DOHH2 (cell line): ENCODE measurements at regions not wholly inside any gene's neighbourhood (a gene's known extent, or its start where the extent isn't known, plus 50 kb on each side); places are given as distances from the start of the nearest gene placed in this dataset.

Experiments
- EZH2phosphoT487 ChIP-seq: fragments of 200-600 bp; sonication (generic); IDR thresholded peaks from 2 replicates; pipeline ENCODE4 v1.6.1; 2017; ENCODE audit warnings: borderline replicate concordance, mild to moderate bottlenecking, antibody characterized with exemption, low read length, moderate library complexity, mixed read lengths
- TF ChIP-seq, protein P1 (sequence below): fragments of 200-600 bp; sonication (generic); IDR thresholded peaks from one replicate; pipeline ENCODE4 v1.5.1; 2014; ENCODE audit warnings: antibody characterized with exemption, mild to moderate bottlenecking, low read depth, low read length; ENCODE audit not compliant: poor library complexity, severe bottlenecking

DNA sequence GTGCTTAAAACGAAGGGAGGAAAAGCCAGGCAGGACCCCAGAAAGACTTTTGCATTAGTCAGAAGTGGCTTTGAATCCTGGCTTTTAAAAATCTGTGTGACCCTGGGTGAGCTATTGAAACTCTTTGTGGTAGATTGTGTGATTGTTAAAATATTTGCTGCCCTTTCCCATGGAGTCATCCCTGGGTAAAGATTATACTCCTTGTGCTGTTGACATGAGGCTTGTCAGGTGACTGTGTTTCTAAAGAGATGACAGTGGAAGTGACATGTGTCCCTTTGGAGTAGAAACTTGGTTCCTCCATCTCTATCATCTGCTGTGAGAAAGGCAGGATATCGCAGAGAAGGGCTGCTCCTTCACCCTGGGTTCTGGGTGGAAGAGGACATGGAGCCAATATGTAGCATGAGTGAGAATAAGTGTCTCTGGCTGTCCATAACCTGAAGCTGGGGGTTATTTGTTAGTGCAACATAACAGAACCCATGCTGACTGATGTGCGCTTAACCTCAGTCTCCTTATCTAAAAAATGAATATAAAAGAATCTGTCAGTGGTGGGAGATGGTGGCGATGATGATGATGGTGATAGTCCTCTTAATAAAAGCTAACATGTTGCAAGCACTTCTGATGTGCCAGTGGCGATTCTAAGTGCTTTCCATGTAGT is 187.6 kb downstream of the RHOU start:
- TF ChIP-seq, protein P1, sequence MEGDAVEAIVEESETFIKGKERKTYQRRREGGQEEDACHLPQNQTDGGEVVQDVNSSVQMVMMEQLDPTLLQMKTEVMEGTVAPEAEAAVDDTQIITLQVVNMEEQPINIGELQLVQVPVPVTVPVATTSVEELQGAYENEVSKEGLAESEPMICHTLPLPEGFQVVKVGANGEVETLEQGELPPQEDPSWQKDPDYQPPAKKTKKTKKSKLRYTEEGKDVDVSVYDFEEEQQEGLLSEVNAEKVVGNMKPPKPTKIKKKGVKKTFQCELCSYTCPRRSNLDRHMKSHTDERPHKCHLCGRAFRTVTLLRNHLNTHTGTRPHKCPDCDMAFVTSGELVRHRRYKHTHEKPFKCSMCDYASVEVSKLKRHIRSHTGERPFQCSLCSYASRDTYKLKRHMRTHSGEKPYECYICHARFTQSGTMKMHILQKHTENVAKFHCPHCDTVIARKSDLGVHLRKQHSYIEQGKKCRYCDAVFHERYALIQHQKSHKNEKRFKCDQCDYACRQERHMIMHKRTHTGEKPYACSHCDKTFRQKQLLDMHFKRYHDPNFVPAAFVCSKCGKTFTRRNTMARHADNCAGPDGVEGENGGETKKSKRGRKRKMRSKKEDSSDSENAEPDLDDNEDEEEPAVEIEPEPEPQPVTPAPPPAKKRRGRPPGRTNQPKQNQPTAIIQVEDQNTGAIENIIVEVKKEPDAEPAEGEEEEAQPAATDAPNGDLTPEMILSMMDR, result no peak
- TF ChIP-seq EZH2phosphoT487, result no peak
